HG03064 (cell line): ENCODE measurements at regions not wholly inside any gene's neighbourhood (a gene's known extent, or its start where the extent isn't known, plus 50 kb on each side); places are given as distances from the start of the nearest gene placed in this dataset.
"Not testable (repeated sequence)": the region's sequence is repeated elsewhere in the genome, so short reads cannot be mapped to it uniquely, and the experiment has no call there.

Source experiments
- ATAC-seq: cut with Tn5 transposase; IDR thresholded peaks from one replicate; pipeline ENCODE4 v1.9.1; 2021; ENCODE audit warnings: low read depth; ENCODE audit not compliant: unreplicated experiment

- no peak for ATAC-seq
Measured at GRCh38 chr13:64767054-64767453, 2463.1 kb downstream of the PCDH9 start.

- no peak for ATAC-seq
Measured at GRCh38 chr13:64765636-64766035, 2464.5 kb downstream of the PCDH9 start.

- no peak for ATAC-seq
Measured at GRCh38 chr13:64758521-64759244, 2471.5 kb downstream of the PCDH9 start.

- ATAC-seq = no peak
Measured at GRCh38 chr13:64756621-64757020, 2473.5 kb downstream of the PCDH9 start.

GRCh38 chr13:64755961-64756360 lies 2474.2 kb downstream of the PCDH9 start:
- no peak for ATAC-seq

GRCh38 chr13:64753233-64754000 lies 2476.7 kb downstream of the PCDH9 start:
- ATAC-seq = no peak

- no peak for ATAC-seq
Measured at GRCh38 chr13:64749301-64749700, 2480.8 kb downstream of the PCDH9 start.

GRCh38 chr13:64746845-64747244 lies 2483.3 kb downstream of the PCDH9 start:
- no peak for ATAC-seq

- ATAC-seq = no peak
Measured at GRCh38 chr13:64740493-64740892, 2489.6 kb downstream of the PCDH9 start.

- ATAC-seq = no peak
Measured at GRCh38 chr13:64725492-64725891, 2504.6 kb downstream of the PCDH9 start.

- no peak for ATAC-seq
Measured at GRCh38 chr13:64723724-64724123, 2506.4 kb downstream of the PCDH9 start.

GRCh38 chr13:64718116-64718515 lies 2512.0 kb downstream of the PCDH9 start:
- no peak for ATAC-seq

- ATAC-seq = no peak
Measured at GRCh38 chr13:64716936-64717335, 2513.2 kb downstream of the PCDH9 start.

GRCh38 chr13:64709079-64709478 lies 2521.1 kb downstream of the PCDH9 start:
- no peak for ATAC-seq

GRCh38 chr13:64704121-64704649 lies 2526.0 kb downstream of the PCDH9 start:
- ATAC-seq = no peak

- no peak for ATAC-seq
Measured at GRCh38 chr13:64697226-64697625, 2532.9 kb downstream of the PCDH9 start.

- no peak for ATAC-seq
Measured at GRCh38 chr13:64688893-64689677, 2541.1 kb downstream of the PCDH9 start.

- ATAC-seq = not testable (repeated sequence)
Measured at GRCh38 chr13:64686536-64686935, 2543.6 kb downstream of the PCDH9 start.

GRCh38 chr13:64684685-64685431 lies 2545.3 kb downstream of the PCDH9 start:
- no peak for ATAC-seq

- ATAC-seq = no peak
Measured at GRCh38 chr13:64684108-64684507, 2546.0 kb downstream of the PCDH9 start.
